Fibroblast of lung (primary cell): ENCODE measurements at regions not wholly inside any gene's neighbourhood (a gene's known extent, or its start where the extent isn't known, plus 50 kb on each side); places are given as distances from the start of the nearest gene placed in this dataset.
"Not testable (repeated sequence)": the region's sequence is repeated elsewhere in the genome, so short reads cannot be mapped to it uniquely, and the experiment has no call there.

Experiments
- DNase-seq, 2 donors: peaks; one replicate each; pipeline versions ENCODE4 v3.0.0 to v3.0.0-alpha.2; 2010; ENCODE audit warnings: low read depth in 2 of 2
- H2AFZ ChIP-seq: 2 replicates; pipeline ENCODE4 v1.5.1; 2012; ENCODE audit warnings: low read length, control low read depth, inconsistent platforms
- H3K27ac ChIP-seq: 2 replicates; pipeline ENCODE4 v1.5.1; 2011; ENCODE audit warnings: low read length, control low read depth; ENCODE audit not compliant: insufficient read depth
- H3K27me3 ChIP-seq: 2 replicates; pipeline ENCODE4 v1.5.1; 2011; ENCODE audit warnings: mild to moderate bottlenecking, low read length; ENCODE audit not compliant: control insufficient read depth, insufficient read depth
- H3K36me3 ChIP-seq: 2 replicates; pipeline ENCODE4 v1.5.1; 2011; ENCODE audit warnings: low read length; ENCODE audit not compliant: control insufficient read depth, insufficient read depth
- H3K4me1 ChIP-seq: 2 replicates; pipeline ENCODE4 v1.5.1; 2011; ENCODE audit warnings: low read length; ENCODE audit not compliant: control insufficient read depth, insufficient read depth; ENCODE audit errors: extremely low read depth
- H3K4me2 ChIP-seq: 2 replicates; pipeline ENCODE4 v1.5.1; 2011; ENCODE audit warnings: low read length, control low read depth; ENCODE audit not compliant: insufficient read depth; ENCODE audit errors: extremely low read depth
- H3K4me3 ChIP-seq, 4 experiments: fragments of 200-600 bp in 1 of 4; sonication (generic) in 1 of 4; replicated peaks in 1 of 4; 2 replicates each; pipeline ENCODE4 v1.5.1; 2011 to 2016; ENCODE audit warnings: low read length in 4 of 4, low read depth in 3 of 4, mild to moderate bottlenecking in 3 of 4, control low read depth in 2 of 4, inconsistent platforms in 1 of 4, mixed read lengths in 1 of 4; ENCODE audit not compliant: insufficient read depth in 1 of 4; ENCODE audit errors: control extremely low read depth in 1 of 4
- H3K79me2 ChIP-seq: 2 replicates; pipeline ENCODE4 v1.5.1; 2012; ENCODE audit warnings: mild to moderate bottlenecking, low read length, inconsistent platforms; ENCODE audit not compliant: control insufficient read depth, insufficient read depth
- H3K9ac ChIP-seq: 2 replicates; pipeline ENCODE4 v1.5.1; 2011; ENCODE audit warnings: mild to moderate bottlenecking, low read length, control low read depth; ENCODE audit not compliant: insufficient read depth
- H3K9me3 ChIP-seq: 2 replicates; pipeline ENCODE4 v1.5.1; 2012; ENCODE audit warnings: low read depth, low read length; ENCODE audit not compliant: control insufficient read depth, insufficient read depth
- H4K20me1 ChIP-seq: 2 replicates; pipeline ENCODE4 v1.5.1; 2011; ENCODE audit warnings: low read length; ENCODE audit not compliant: control insufficient read depth, insufficient read depth; ENCODE audit errors: extremely low read depth

GRCh38 chr2:91509276-91509675 is 2817.8 kb downstream of the RPIA start:
- not testable (repeated sequence) for H3K9ac ChIP-seq, H3K9me3 ChIP-seq, H3K79me2 ChIP-seq, H3K27ac ChIP-seq, H3K36me3 ChIP-seq, H4K20me1 ChIP-seq, H3K27me3 ChIP-seq, H3K4me1 ChIP-seq, H3K4me2 ChIP-seq, H2AFZ ChIP-seq, H3K4me3 ChIP-seq, DNase-seq

- H3K27me3 ChIP-seq, H3K36me3 ChIP-seq, H3K79me2 ChIP-seq, H2AFZ ChIP-seq, H3K9ac ChIP-seq, H3K4me1 ChIP-seq, H4K20me1 ChIP-seq, H3K27ac ChIP-seq, DNase-seq, H3K4me2 ChIP-seq, H3K9me3 ChIP-seq, H3K4me3 ChIP-seq: not testable (repeated sequence)
Measured at GRCh38 chr2:91511166-91511565, 2819.7 kb downstream of the RPIA start.

- not testable (repeated sequence) for H3K27ac ChIP-seq, H3K4me1 ChIP-seq, DNase-seq
Measured at GRCh38 chr2:91515966-91516365, 2824.5 kb downstream of the RPIA start.

GRCh38 chr2:91516669-91517068 is 2825.2 kb downstream of the RPIA start:
- not testable (repeated sequence) for H3K9me3 ChIP-seq, H3K27me3 ChIP-seq, H3K4me1 ChIP-seq, H3K9ac ChIP-seq, H3K27ac ChIP-seq, H3K36me3 ChIP-seq, H3K4me2 ChIP-seq, H2AFZ ChIP-seq, H4K20me1 ChIP-seq, DNase-seq, H3K79me2 ChIP-seq, H3K4me3 ChIP-seq

More at GRCh38 chr2:91515966-91516365, 2824.5 kb downstream of the RPIA start:
- not testable (repeated sequence) for H4K20me1 ChIP-seq, H2AFZ ChIP-seq, H3K36me3 ChIP-seq, H3K79me2 ChIP-seq, H3K9ac ChIP-seq, H3K4me3 ChIP-seq, H3K27me3 ChIP-seq, H3K4me2 ChIP-seq, H3K9me3 ChIP-seq

GRCh38 chr2:91517846-91518245 is 2826.4 kb downstream of the RPIA start:
- H3K4me3 ChIP-seq, H4K20me1 ChIP-seq, H3K27ac ChIP-seq, H3K36me3 ChIP-seq, H3K27me3 ChIP-seq, DNase-seq, H3K4me2 ChIP-seq, H3K9me3 ChIP-seq, H3K79me2 ChIP-seq, H3K9ac ChIP-seq, H3K4me1 ChIP-seq, H2AFZ ChIP-seq: not testable (repeated sequence)

- H3K79me2 ChIP-seq, H3K4me3 ChIP-seq, H2AFZ ChIP-seq, DNase-seq, H3K27ac ChIP-seq, H3K9ac ChIP-seq, H3K9me3 ChIP-seq, H3K4me2 ChIP-seq, H3K27me3 ChIP-seq, H3K36me3 ChIP-seq, H3K4me1 ChIP-seq, H4K20me1 ChIP-seq: not testable (repeated sequence)
Measured at GRCh38 chr2:91518361-91518981, 2827.0 kb downstream of the RPIA start.

GRCh38 chr2:91519359-91519758 is 2827.9 kb downstream of the RPIA start:
- not testable (repeated sequence) for H3K9me3 ChIP-seq, DNase-seq, H3K36me3 ChIP-seq, H3K79me2 ChIP-seq, H3K27ac ChIP-seq, H3K4me2 ChIP-seq, H3K27me3 ChIP-seq, H3K4me3 ChIP-seq, H4K20me1 ChIP-seq, H3K4me1 ChIP-seq, H2AFZ ChIP-seq, H3K9ac ChIP-seq
